ENCODE measurements at regions not wholly inside any gene's neighbourhood (a gene's known extent, or its start where the extent isn't known, plus 50 kb on each side); places are given as distances from the start of the nearest gene placed in this dataset.

- no peak for DNase-seq
These were observed 581.4 kb downstream of the USP25 start for GRCh38 chr21:16311229-16311628.

GRCh38 chr21:16312321-16312720 lies 582.5 kb downstream of the USP25 start:
- no peak for DNase-seq

- DNase-seq: no peak
These were observed 585.4 kb downstream of the USP25 start for GRCh38 chr21:16315223-16315622.

- no peak for DNase-seq
These were observed 589.0 kb downstream of the USP25 start for GRCh38 chr21:16318651-16319300.

GRCh38 chr21:16320110-16320509 lies 590.3 kb downstream of the USP25 start:
- no peak for DNase-seq

GRCh38 chr21:16322454-16322853 lies 592.7 kb downstream of the USP25 start:
- no peak for DNase-seq

GRCh38 chr21:16323596-16323995 lies 593.8 kb downstream of the USP25 start:
- DNase-seq: no peak

- DNase-seq: no peak
These were observed 594.8 kb downstream of the USP25 start for GRCh38 chr21:16324630-16325029.

- no peak for DNase-seq
These were observed 600.5 kb downstream of the USP25 start for GRCh38 chr21:16330082-16330907.

- DNase-seq: no peak
These were observed 601.1 kb downstream of the USP25 start for GRCh38 chr21:16330908-16331268.

GRCh38 chr21:16337266-16337665 lies 607.5 kb downstream of the USP25 start:
- DNase-seq: no peak

- no peak for DNase-seq
These were observed 613.1 kb downstream of the USP25 start for GRCh38 chr21:16342932-16343331.

GRCh38 chr21:16343776-16344175 lies 614.0 kb downstream of the USP25 start:
- no peak for DNase-seq

GRCh38 chr21:16345757-16346156 lies 616.0 kb downstream of the USP25 start:
- no peak for DNase-seq

GRCh38 chr21:16347223-16347622 lies 617.4 kb downstream of the USP25 start:
- DNase-seq: no peak

GRCh38 chr21:16353764-16354163 lies 624.0 kb downstream of the USP25 start:
- no peak for DNase-seq

- no peak for DNase-seq
These were observed 628.2 kb downstream of the USP25 start for GRCh38 chr21:16357994-16358393.

GRCh38 chr21:16358784-16359183 lies 629.0 kb downstream of the USP25 start:
- DNase-seq: no peak

- DNase-seq: no peak
These were observed 633.3 kb downstream of the USP25 start for GRCh38 chr21:16363100-16363499.

- DNase-seq: no peak
These were observed 633.7 kb downstream of the USP25 start for GRCh38 chr21:16363518-16363917.

- DNase-seq: no peak
These were observed 636.4 kb downstream of the USP25 start for GRCh38 chr21:16366207-16366606.

- no peak for DNase-seq
These were observed 637.3 kb downstream of the USP25 start for GRCh38 chr21:16367079-16367478.

GRCh38 chr21:16370186-16370585 lies 640.4 kb downstream of the USP25 start:
- DNase-seq: no peak

GRCh38 chr21:16372586-16372985 lies 642.8 kb downstream of the USP25 start:
- no peak for DNase-seq

GRCh38 chr21:16376673-16377072 lies 646.9 kb downstream of the USP25 start:
- DNase-seq: no peak
